SKM-1 treated with dmso at 0.1 percent for 144 hours (cell line): ENCODE measurements at regions not wholly inside any gene's neighbourhood (a gene's known extent, or its start where the extent isn't known, plus 50 kb on each side); places are given as distances from the start of the nearest gene placed in this dataset.

ENCODE experiments used
- DNase-seq: peaks from one replicate; lab custom pipeline; 2025; ENCODE audit not compliant: unreplicated experiment; lab: John Stamatoyannopoulos, UW

GRCh38 chr19:20252613-20253012 lies 85.6 kb downstream of the ZNF486 start:
- DNase-seq, result no peak

GRCh38 chr19:20250627-20251026 lies 83.6 kb downstream of the ZNF486 start:
- DNase-seq, result no peak

GRCh38 chr19:20250121-20250520 lies 83.1 kb downstream of the ZNF486 start:
- DNase-seq, result no peak
